Activated naive CD4-positive, alpha-beta T cell treated with anti-CD3 and anti-CD28 coated beads for 36 hours (primary cell): ENCODE measurements at regions not wholly inside any gene's neighbourhood (a gene's known extent, or its start where the extent isn't known, plus 50 kb on each side); places are given as distances from the start of the nearest gene placed in this dataset.
"Not testable (repeated sequence)": the region's sequence is repeated elsewhere in the genome, so short reads cannot be mapped to it uniquely, and the experiment has no call there.

Experiments
- CTCF ChIA-PET: fragments of 350-600 bp; sonication (Branson Sonifier 250); formaldehyde crosslinking; loops from one replicate; lab custom pipeline; 2021; ENCODE audit warnings: antibody characterized with exemption; lab: Charles Lee
- DNase-seq: peaks from one replicate; pipeline ENCODE4 v3.0.0-alpha.2; 2020
- H3K27ac Mint-ChIP-seq: one replicate; pipeline ENCODE4 v1.8.0; 2021; ENCODE audit warnings: mild to moderate bottlenecking, mixed read lengths
- H3K27me3 Mint-ChIP-seq: one replicate; pipeline ENCODE4 v1.8.0; 2021; ENCODE audit warnings: low read depth, mixed read lengths
- H3K36me3 Mint-ChIP-seq: one replicate; pipeline ENCODE4 v1.8.0; 2021; ENCODE audit warnings: low read depth, mixed read lengths
- H3K4me1 Mint-ChIP-seq: one replicate; pipeline ENCODE4 v1.8.0; 2021; ENCODE audit warnings: low read depth, mixed read lengths
- H3K4me3 Mint-ChIP-seq: one replicate; pipeline ENCODE4 v1.8.0; 2021; ENCODE audit warnings: mild to moderate bottlenecking, moderate library complexity, mixed read lengths
- H3K9me3 Mint-ChIP-seq: one replicate; pipeline ENCODE4 v1.8.0; 2021; ENCODE audit warnings: mixed read lengths
- intact Hi-C: fragments of 100-400 bp; cut with micrococcal nuclease; formaldehyde crosslinking; loops from one replicate; pipeline ENCODE4 v1.15.1; 2023

- DNase-seq, H3K36me3 Mint-ChIP-seq, H3K9me3 Mint-ChIP-seq, H3K4me3 Mint-ChIP-seq, intact Hi-C loops, CTCF ChIA-PET, H3K27ac Mint-ChIP-seq, H3K27me3 Mint-ChIP-seq, H3K4me1 Mint-ChIP-seq: not testable (repeated sequence)
Observed at GRCh38 chr17:22378748-22379147, 686.4 kb downstream of the KCNJ18 start.

DNA sequence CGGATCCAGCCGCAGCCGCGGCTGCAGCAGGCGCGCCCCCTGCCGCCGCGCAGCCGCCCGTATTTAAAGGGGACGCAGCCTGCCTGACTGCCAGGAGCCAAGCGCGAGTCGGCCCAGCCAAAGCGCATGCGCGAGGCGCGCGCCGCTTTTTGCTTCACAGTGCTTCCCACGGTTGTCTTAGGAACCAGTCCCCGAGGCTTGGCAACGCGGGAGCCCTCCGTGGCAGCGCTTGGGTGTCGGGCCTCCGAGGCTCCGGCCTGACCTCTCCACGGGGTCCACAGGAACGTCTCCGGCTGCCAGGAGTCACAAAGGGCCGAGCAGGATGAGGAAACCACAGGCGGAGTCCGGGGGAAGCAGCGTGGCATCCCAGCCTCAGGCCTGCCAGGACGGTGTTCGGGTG is 689.3 kb downstream of the KCNJ18 start:
- intact Hi-C loops, CTCF ChIA-PET, H3K4me3 Mint-ChIP-seq, H3K9me3 Mint-ChIP-seq, H3K4me1 Mint-ChIP-seq, H3K27ac Mint-ChIP-seq, DNase-seq, H3K36me3 Mint-ChIP-seq, H3K27me3 Mint-ChIP-seq: not testable (repeated sequence)

- intact Hi-C loops, H3K4me1 Mint-ChIP-seq, CTCF ChIA-PET, H3K9me3 Mint-ChIP-seq, H3K27ac Mint-ChIP-seq, H3K27me3 Mint-ChIP-seq, H3K36me3 Mint-ChIP-seq, H3K4me3 Mint-ChIP-seq, DNase-seq: not testable (repeated sequence)
Observed at GRCh38 chr17:22383772-22384460, 691.6 kb downstream of the KCNJ18 start.

- CTCF ChIA-PET, DNase-seq, H3K27me3 Mint-ChIP-seq, H3K4me3 Mint-ChIP-seq, intact Hi-C loops, H3K4me1 Mint-ChIP-seq, H3K36me3 Mint-ChIP-seq, H3K9me3 Mint-ChIP-seq, H3K27ac Mint-ChIP-seq: not testable (repeated sequence)
Observed at GRCh38 chr17:22384461-22384800, 692.1 kb downstream of the KCNJ18 start.

- H3K27me3 Mint-ChIP-seq, H3K9me3 Mint-ChIP-seq, H3K27ac Mint-ChIP-seq, DNase-seq, H3K36me3 Mint-ChIP-seq, CTCF ChIA-PET, H3K4me1 Mint-ChIP-seq, intact Hi-C loops, H3K4me3 Mint-ChIP-seq: not testable (repeated sequence)
Observed at GRCh38 chr17:22398446-22398845, 706.1 kb downstream of the KCNJ18 start.

GRCh38 chr17:22399037-22399436 is 706.7 kb downstream of the KCNJ18 start:
- H3K4me1 Mint-ChIP-seq, H3K36me3 Mint-ChIP-seq, H3K4me3 Mint-ChIP-seq, H3K27me3 Mint-ChIP-seq, DNase-seq, H3K27ac Mint-ChIP-seq, CTCF ChIA-PET, H3K9me3 Mint-ChIP-seq, intact Hi-C loops: not testable (repeated sequence)

DNA sequence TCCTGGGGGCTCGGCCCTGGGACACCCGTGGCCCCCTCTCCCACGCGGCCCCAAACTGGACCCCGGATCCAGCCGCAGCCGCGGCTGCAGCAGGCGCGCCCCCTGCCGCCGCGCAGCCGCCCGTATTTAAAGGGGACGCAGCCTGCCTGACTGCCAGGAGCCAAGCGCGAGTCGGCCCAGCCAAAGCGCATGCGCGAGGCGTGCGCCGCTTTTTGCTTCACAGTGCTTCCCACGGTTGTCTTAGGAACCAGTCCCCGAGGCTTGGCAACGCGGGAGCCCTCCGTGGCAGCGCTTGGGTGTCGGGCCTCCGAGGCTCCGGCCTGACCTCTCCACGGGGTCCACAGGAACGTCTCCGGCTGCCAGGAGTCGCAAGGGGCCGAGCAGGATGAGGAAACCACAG is 712.8 kb downstream of the KCNJ18 start:
- H3K4me1 Mint-ChIP-seq, H3K27ac Mint-ChIP-seq, intact Hi-C loops, H3K4me3 Mint-ChIP-seq, H3K9me3 Mint-ChIP-seq, H3K27me3 Mint-ChIP-seq, DNase-seq, H3K36me3 Mint-ChIP-seq, CTCF ChIA-PET: not testable (repeated sequence)

DNA sequence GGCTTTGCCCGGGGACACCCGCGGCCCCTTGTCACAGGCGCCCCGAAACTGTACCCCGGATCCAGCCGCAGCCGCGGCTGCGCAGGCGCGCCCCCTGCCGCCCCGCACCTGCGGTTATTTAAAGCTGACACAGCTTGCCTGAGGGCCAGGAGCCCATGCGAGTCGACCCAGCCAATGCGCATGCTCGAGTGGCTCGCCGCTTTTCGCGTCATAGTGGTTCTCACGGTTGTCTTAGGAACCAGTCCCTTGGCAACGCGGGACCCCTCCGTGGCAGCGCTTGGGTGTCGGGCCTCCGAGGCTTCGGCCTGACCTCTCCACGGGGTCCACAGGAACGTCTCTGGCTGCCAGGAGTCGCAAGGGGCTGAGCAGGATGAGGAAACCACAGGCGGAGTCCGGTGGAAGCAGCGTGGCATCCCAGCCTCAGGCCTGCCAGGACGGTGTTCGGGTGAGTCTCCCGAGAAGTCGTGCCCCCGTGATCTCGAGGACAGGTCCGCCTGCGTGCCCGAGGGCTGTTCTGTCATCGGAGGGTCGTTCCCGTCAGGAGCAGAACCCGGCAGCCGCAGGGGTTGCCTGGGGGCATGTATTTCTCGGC is 716.9 kb downstream of the KCNJ18 start:
- Mint-ChIP-seq H3K4me3 (no peak overlapping the region), H3K36me3 (peaks cover 2% of the 10 kb centered on the region), H3K27me3 (no peaks in the 10 kb centered on the region), H3K4me1 (no peaks in the 10 kb centered on the region), H3K9me3 (peaks cover 17% of the 10 kb centered on the region), H3K27ac (no peak overlapping the region)
- CTCF ChIA-PET: no interaction called here
- no peak for DNase-seq
- intact Hi-C loops: no loop called here

- no peak overlapping the region for H3K4me3 Mint-ChIP-seq
- H3K36me3 Mint-ChIP-seq: peaks cover 2% of the 10 kb centered on the region
- H3K9me3 Mint-ChIP-seq: peaks cover 17% of the 10 kb centered on the region
- H3K4me1 Mint-ChIP-seq: no peaks in the 10 kb centered on the region
- CTCF ChIA-PET: no interaction called here
- no peak overlapping the region for H3K27ac Mint-ChIP-seq
- no peak for DNase-seq
- intact Hi-C loops: no loop called here
- H3K27me3 Mint-ChIP-seq: no peaks in the 10 kb centered on the region
Observed at GRCh38 chr17:22410136-22410535, 717.8 kb downstream of the KCNJ18 start.

DNA sequence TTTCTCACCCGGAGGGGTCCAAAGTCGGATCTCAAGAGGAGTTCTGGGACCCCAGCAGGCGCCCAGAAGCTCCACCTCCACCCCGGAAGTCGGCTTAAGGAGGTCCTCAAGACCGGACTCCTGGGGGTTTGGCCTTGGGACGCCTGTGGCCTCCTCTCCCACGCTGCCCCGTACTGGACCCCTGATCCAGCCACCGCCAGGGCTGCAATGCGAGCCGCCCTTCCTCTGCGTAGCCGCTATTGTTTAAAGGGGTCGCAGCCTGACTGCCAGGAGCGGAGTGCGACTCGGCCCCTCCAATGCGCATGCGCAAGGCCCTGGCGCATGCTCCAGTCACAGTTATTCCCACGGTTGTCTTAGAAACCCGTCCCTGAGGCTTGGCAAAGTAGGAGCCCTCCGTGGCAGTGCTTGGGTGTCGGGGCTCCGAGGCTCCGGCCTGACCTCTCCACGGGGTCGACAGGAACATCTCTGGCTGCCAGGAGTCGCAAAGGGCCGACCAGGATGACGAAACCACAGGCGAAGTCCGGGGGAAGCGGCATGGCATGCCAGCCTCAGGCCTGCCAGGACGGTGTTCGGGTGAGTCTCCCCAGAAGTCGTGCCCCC is 719.0 kb downstream of the KCNJ18 start:
- H3K36me3 Mint-ChIP-seq: peaks cover 2% of the 10 kb centered on the region
- no peak overlapping the region for H3K4me3 Mint-ChIP-seq
- CTCF ChIA-PET: no interaction called here
- H3K9me3 Mint-ChIP-seq: peaks cover 17% of the 10 kb centered on the region
- H3K4me1 Mint-ChIP-seq: no peaks in the 10 kb centered on the region
- intact Hi-C loops: no loop called here
- H3K27ac Mint-ChIP-seq: no peak overlapping the region
- H3K27me3 Mint-ChIP-seq: no peaks in the 10 kb centered on the region
- DNase-seq: no peak

- Mint-ChIP-seq H3K27ac (no peak overlapping the region), H3K4me1 (no peaks in the 10 kb centered on the region), H3K4me3 (no peak overlapping the region), H3K9me3 (peaks cover 8% of the 10 kb centered on the region), H3K36me3 (no peaks in the 10 kb centered on the region), H3K27me3 (no peaks in the 10 kb centered on the region)
- no peak for DNase-seq
- CTCF ChIA-PET: no interaction called here
- intact Hi-C loops: no loop called here
Observed at GRCh38 chr17:22435231-22435974, 743.1 kb downstream of the KCNJ18 start.

GRCh38 chr17:22441776-22442175 is 749.5 kb downstream of the KCNJ18 start:
- CTCF ChIA-PET: no interaction called here
- DNase-seq: no peak
- Mint-ChIP-seq H3K36me3 (no peaks in the 10 kb centered on the region), H3K27me3 (no peaks in the 10 kb centered on the region), H3K4me1 (no peaks in the 10 kb centered on the region), H3K4me3 (no peak overlapping the region), H3K27ac (no peak overlapping the region), H3K9me3 (peaks cover 9% of the 10 kb centered on the region)
- intact Hi-C loops: no loop called here

DNA sequence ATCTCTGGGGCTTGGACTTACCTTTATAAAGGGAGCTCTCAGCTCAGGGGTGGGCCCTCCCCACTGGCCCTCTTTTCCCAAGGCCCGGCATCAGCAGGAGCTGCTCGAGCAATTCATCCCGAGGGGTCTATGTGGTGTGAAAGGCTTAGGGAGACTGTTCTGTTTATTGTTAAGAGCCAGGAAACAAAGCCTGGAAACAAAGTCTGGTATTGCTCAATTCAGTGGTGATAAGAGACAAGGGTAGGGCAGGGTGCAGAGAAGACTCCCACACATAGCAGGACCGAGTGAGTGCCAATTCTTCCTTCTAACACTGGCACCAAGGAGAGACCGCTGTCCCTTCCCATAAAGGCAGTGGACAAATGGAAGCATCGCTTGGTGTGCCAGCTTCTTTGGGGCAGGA is 750.7 kb downstream of the KCNJ18 start:
- H3K4me1 Mint-ChIP-seq: no peaks in the 10 kb centered on the region
- no peak overlapping the region for H3K4me3 Mint-ChIP-seq
- H3K9me3 Mint-ChIP-seq: peaks cover 3% of the 10 kb centered on the region
- CTCF ChIA-PET: no interaction called here
- no peaks in the 10 kb centered on the region for H3K27me3 Mint-ChIP-seq
- intact Hi-C loops: no loop called here
- H3K27ac Mint-ChIP-seq: no peak overlapping the region
- no peak for DNase-seq
- no peaks in the 10 kb centered on the region for H3K36me3 Mint-ChIP-seq
